Breast epithelium (tissue), 4 donors: ENCODE measurements at regions not wholly inside any gene's neighbourhood (a gene's known extent, or its start where the extent isn't known, plus 50 kb on each side); places are given as distances from the start of the nearest gene placed in this dataset.
"Not testable (repeated sequence)": the region's sequence is repeated elsewhere in the genome, so short reads cannot be mapped to it uniquely, and the experiment has no call there.

ENCODE experiments used
- DNase-seq, 2 donors: peaks; one replicate each; pipeline ENCODE4 v3.0.0-alpha.2; 2019; ENCODE audit warnings: low spot score in 2 of 2
- H3K27ac ChIP-seq, 2 donors: fragments of 200-600 bp; sonication (generic) in 1 of 2; one replicate each; pipeline ENCODE4 v1.5.1; 2016 to 2019; ENCODE audit warnings: mild to moderate bottlenecking in 1 of 2
- H3K27me3 ChIP-seq, 2 donors: fragments of 200-600 bp; sonication (generic) in 1 of 2; one replicate each; pipeline versions ENCODE4 v1.5.1 to v1.6.0; 2017 to 2019; ENCODE audit warnings: control low read depth in 1 of 2, mild to moderate bottlenecking in 1 of 2
- H3K36me3 ChIP-seq: fragments of 200-600 bp; one replicate; pipeline ENCODE4 v1.5.1; 2019
- H3K4me1 ChIP-seq, 2 donors: fragments of 200-600 bp; sonication (generic); one replicate each; pipeline ENCODE4 v1.5.1; 2016 to 2019; ENCODE audit warnings: control low read depth in 1 of 2
- H3K4me3 ChIP-seq, 3 donors: fragments of 200-600 bp; sonication (generic); 1 replicate in 2 of 3; 2 replicates in 1 of 3; pipeline ENCODE4 v1.5.1; 2016 to 2019; ENCODE audit warnings: mild to moderate bottlenecking in 3 of 3, moderate library complexity in 2 of 3
- H3K9me3 ChIP-seq, 2 donors: fragments of 200-600 bp; sonication (generic) in 1 of 2; one replicate each; pipeline ENCODE4 v1.5.1; 2016 to 2019; ENCODE audit warnings: control low read depth in 1 of 2
- POLR2A ChIP-seq: fragments of 450-650 bp; IDR thresholded peaks from one replicate; pipeline ENCODE4 v1.6.1; 2016; ENCODE audit warnings: antibody characterized with exemption, mild to moderate bottlenecking, moderate library complexity
- POLR2AphosphoS5 ChIP-seq, 3 donors: sonication (generic); formaldehyde crosslinking; IDR thresholded peaks; one replicate each; pipeline ENCODE4 v1.6.1; 2017; ENCODE audit warnings: antibody characterized with exemption in 3 of 3
- intact Hi-C: fragments of 100-400 bp; cut with DNase I; formaldehyde crosslinking; loops from one replicate; pipeline ENCODE4 v1.15.1; 2023; ENCODE audit warnings: low total_unique reads
- TF ChIP-seq, protein P1 (sequence below), 3 donors: fragments of 450-650 bp; IDR thresholded peaks; one replicate each; pipeline ENCODE4 v1.5.1; 2016 to 2017; ENCODE audit warnings: antibody characterized with exemption in 3 of 3, mild to moderate bottlenecking in 3 of 3, moderate library complexity in 3 of 3

DNA sequence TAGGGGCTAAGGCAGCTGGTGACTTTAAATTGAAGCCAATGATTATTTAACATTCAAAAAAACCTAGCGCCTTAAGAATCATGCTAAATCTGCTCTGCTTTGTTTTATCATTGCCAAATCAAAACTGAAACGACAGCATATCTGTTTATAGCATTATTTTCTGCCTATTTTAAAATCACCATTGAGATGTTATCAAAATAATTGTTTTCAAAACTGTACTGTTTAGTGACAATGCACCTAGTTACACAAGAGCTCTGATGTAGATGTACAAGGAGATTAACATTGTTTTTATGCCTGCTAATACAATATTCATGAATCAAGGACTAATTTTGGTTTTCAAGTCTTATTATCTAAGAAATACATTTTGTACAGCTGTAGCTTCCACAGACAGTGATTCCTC, 1521.3 kb downstream of the AMY1C start:
- Histone ChIP-seq H3K4me3 (no peak overlapping the region), H3K4me1 (no peaks in the 10 kb centered on the region), H3K36me3 (no peaks in the 10 kb centered on the region), H3K27ac (no peak overlapping the region), H3K9me3 (peaks cover 8 to 9% of the 10 kb centered on the region in 2 donors), H3K27me3 (no peaks in the 10 kb centered on the region)
- TF ChIP-seq POLR2A (no peak), POLR2AphosphoS5 (IDR thresholded peaks at IDR 0.05) (no peak)
- TF ChIP-seq, protein P1, sequence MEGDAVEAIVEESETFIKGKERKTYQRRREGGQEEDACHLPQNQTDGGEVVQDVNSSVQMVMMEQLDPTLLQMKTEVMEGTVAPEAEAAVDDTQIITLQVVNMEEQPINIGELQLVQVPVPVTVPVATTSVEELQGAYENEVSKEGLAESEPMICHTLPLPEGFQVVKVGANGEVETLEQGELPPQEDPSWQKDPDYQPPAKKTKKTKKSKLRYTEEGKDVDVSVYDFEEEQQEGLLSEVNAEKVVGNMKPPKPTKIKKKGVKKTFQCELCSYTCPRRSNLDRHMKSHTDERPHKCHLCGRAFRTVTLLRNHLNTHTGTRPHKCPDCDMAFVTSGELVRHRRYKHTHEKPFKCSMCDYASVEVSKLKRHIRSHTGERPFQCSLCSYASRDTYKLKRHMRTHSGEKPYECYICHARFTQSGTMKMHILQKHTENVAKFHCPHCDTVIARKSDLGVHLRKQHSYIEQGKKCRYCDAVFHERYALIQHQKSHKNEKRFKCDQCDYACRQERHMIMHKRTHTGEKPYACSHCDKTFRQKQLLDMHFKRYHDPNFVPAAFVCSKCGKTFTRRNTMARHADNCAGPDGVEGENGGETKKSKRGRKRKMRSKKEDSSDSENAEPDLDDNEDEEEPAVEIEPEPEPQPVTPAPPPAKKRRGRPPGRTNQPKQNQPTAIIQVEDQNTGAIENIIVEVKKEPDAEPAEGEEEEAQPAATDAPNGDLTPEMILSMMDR (IDR thresholded peaks at IDR 0.05): no peak
- DNase-seq: no peak
- intact Hi-C loops: no loop called here

DNA sequence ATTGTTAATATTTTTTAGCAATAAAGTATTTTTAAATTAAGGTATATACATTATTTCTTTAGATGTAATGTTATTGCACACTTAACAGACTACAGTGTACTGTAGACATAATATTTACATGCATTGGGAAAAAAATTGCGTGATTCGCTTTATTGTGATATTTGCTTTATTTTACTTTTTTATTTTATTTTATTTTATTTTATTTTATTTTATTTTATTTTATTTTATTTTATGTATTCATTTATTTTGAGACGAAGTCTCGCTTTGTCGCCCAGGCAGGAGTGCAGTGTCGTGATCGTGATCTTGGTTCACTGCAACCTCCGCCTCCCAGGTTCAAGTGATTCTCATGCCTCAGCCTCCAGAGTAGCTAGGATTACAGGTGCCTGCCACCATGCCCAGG, 1522.7 kb downstream of the AMY1C start:
- H3K9me3 ChIP-seq, H3K4me3 ChIP-seq, intact Hi-C loops, H3K36me3 ChIP-seq, H3K27me3 ChIP-seq, H3K4me1 ChIP-seq, DNase-seq, H3K27ac ChIP-seq: not testable (repeated sequence)

DNA sequence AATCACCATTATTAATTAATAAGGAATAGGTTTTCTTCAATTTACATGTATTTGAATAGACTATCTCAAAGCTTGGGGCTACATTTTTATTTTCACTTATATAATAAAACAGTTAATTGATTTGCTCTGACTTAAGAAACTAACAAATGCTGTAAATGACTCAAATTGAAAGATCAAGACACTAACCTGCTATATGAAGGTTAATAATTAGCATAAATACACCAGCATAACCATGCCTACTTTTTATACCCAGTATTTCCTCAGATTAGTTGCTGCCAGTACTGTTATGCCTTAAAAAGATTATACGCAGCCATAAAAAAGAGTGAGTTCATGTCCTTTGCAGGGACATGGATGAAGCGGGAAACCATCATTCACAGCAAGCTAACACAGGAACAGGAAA, 1545.1 kb downstream of the AMY1C start:
- Histone ChIP-seq H3K4me3 (no peak overlapping the region), H3K9me3 (peaks cover 0 to 11% of the 10 kb centered on the region in 2 donors), H3K4me1 (no peaks in the 10 kb centered on the region), H3K27me3 (no peaks in the 10 kb centered on the region), H3K27ac (no peak overlapping the region), H3K36me3 (no peaks in the 10 kb centered on the region)
- TF ChIP-seq, protein P1 (IDR thresholded peaks at IDR 0.05): no peak
- TF ChIP-seq POLR2AphosphoS5 (IDR thresholded peaks at IDR 0.05) (no peak), POLR2A (no peak)
- intact Hi-C loops: no loop called here
- DNase-seq: no peak

DNA sequence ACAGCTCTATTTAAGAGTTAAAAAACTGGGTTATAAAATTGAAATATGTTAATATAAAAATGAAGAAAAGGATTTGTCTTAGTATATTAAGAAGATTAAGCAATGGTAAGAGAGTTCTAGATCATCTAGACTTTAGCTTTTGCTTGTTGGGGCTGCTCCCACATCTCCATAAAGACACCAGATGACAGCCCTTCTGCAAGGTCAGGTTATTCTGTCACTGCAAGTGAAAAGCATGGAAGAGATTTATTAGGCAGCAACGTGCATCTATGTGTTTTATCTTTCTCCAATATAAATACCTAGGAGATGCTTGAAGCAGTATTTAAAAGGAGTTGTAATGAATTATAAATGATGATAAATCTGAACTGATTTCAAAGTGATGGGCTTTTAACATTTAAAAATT, 1560.4 kb downstream of the AMY1C start:
- no peaks in the 10 kb centered on the region for H3K9me3 ChIP-seq
- H3K36me3 ChIP-seq: no peaks in the 10 kb centered on the region
- no peaks in the 10 kb centered on the region for H3K27me3 ChIP-seq
- H3K4me1 ChIP-seq: no peaks in the 10 kb centered on the region
- H3K27ac ChIP-seq: no peak overlapping the region
- no peak for TF ChIP-seq POLR2A
- TF ChIP-seq POLR2AphosphoS5 (IDR thresholded peaks at IDR 0.05): no peak
- TF ChIP-seq, protein P1 (IDR thresholded peaks at IDR 0.05): no peak
- intact Hi-C loops: no loop called here
- no peak overlapping the region for H3K4me3 ChIP-seq
- DNase-seq: no peak

DNA sequence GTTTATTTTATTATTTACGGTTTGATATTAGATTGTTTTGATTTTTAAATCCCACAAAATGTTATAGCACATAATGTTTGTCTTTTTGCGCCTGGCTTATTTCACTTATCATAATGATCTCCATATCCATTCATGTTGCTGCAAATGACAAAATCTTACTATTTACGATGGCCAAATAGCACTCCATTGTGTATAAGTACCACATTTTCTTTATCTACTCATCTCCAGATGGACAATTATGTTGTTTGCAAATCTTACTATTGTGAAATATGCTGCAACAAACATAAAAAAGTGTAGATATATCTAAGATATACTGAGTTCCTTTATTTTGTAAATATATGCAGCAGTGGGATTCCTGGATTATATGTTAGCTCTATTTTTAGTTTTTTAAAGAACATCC, 1568.3 kb downstream of the AMY1C start:
- DNase-seq: no peak
- H3K36me3 ChIP-seq: no peaks in the 10 kb centered on the region
- H3K27me3 ChIP-seq: no peaks in the 10 kb centered on the region
- no peak overlapping the region for H3K4me3 ChIP-seq
- peaks cover 6 to 10% of the 10 kb centered on the region in 2 donors for H3K9me3 ChIP-seq
- H3K4me1 ChIP-seq: no peaks in the 10 kb centered on the region
- TF ChIP-seq POLR2A (no peak), POLR2AphosphoS5 (IDR thresholded peaks at IDR 0.05) (no peak)
- TF ChIP-seq, protein P1 (IDR thresholded peaks at IDR 0.05): no peak
- no peak overlapping the region for H3K27ac ChIP-seq
- intact Hi-C loops: no loop called here

DNA sequence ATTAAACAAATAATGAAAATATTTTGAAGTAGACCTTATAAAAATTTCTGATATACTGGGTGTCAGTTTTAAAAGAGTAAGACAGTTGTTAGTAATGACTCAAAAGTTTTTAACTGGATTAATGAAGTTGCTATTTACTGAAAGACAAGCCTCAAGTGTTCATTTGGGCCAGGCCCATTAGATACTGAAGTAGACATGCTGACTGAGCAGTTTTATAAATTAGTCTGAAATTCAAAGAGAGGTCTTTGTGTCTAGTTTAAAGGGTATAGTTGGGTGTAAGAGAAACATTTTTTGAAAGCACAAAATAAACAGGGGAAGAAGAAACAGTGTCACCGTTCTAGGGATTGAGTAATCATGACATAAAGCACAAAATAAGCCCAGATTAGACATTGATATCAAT, 1577.2 kb downstream of the AMY1C start:
- TF ChIP-seq POLR2AphosphoS5 (IDR thresholded peaks at IDR 0.05) (no peak), POLR2A (no peak)
- TF ChIP-seq, protein P1 (IDR thresholded peaks at IDR 0.05): no peak

More for the DNA sequence above, 1577.2 kb downstream of the AMY1C start:
- intact Hi-C loops: no loop called here
- H3K9me3 ChIP-seq: no peaks in the 10 kb centered on the region
- H3K27me3 ChIP-seq: no peaks in the 10 kb centered on the region
- H3K4me3 ChIP-seq: no peak overlapping the region
- H3K36me3 ChIP-seq: no peaks in the 10 kb centered on the region
- no peaks in the 10 kb centered on the region for H3K4me1 ChIP-seq
- DNase-seq: no peak
- H3K27ac ChIP-seq: no peak overlapping the region
